Lower leg skin (tissue), 3 donors: ENCODE measurements at regions not wholly inside any gene's neighbourhood (a gene's known extent, or its start where the extent isn't known, plus 50 kb on each side); places are given as distances from the start of the nearest gene placed in this dataset.

Experiments
- POLR2A ChIP-seq, 2 donors: fragments of 450-650 bp; IDR thresholded peaks; one replicate each; pipeline ENCODE4 v1.6.1; 2016 to 2017; ENCODE audit warnings: antibody characterized with exemption in 2 of 2, mild to moderate bottlenecking in 1 of 2, moderate library complexity in 1 of 2
- TF ChIP-seq, protein P1 (sequence below), 3 donors: fragments of 450-650 bp; IDR thresholded peaks; one replicate each; pipeline ENCODE4 v1.5.1; 2016; ENCODE audit warnings: antibody characterized with exemption in 3 of 3, mild to moderate bottlenecking in 3 of 3, moderate library complexity in 2 of 3

DNA sequence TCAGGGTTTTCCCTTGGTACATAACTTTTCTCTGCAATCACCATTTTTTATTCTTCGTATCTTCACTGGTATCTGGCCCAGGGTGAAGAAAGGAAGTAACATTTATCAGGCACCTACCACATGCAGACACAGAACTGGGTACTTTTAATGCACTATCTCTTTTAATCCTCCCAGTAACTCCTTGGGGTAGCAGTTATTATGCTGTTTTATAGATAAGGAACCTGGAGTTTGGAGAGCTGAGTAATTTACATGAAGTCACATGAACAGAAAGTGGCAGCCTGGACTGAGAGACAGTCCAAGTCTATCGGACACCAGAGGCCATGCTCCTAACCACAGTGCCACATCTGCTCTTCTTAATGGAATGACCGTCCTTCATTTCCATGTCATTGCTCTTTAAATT, 117.1 kb upstream of the PODXL start:
- TF ChIP-seq, protein P1, sequence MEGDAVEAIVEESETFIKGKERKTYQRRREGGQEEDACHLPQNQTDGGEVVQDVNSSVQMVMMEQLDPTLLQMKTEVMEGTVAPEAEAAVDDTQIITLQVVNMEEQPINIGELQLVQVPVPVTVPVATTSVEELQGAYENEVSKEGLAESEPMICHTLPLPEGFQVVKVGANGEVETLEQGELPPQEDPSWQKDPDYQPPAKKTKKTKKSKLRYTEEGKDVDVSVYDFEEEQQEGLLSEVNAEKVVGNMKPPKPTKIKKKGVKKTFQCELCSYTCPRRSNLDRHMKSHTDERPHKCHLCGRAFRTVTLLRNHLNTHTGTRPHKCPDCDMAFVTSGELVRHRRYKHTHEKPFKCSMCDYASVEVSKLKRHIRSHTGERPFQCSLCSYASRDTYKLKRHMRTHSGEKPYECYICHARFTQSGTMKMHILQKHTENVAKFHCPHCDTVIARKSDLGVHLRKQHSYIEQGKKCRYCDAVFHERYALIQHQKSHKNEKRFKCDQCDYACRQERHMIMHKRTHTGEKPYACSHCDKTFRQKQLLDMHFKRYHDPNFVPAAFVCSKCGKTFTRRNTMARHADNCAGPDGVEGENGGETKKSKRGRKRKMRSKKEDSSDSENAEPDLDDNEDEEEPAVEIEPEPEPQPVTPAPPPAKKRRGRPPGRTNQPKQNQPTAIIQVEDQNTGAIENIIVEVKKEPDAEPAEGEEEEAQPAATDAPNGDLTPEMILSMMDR (IDR thresholded peaks at IDR 0.05), result no peak
- no peak for TF ChIP-seq POLR2A (IDR thresholded peaks at IDR 0.05)
